GM10248 (cell line): ENCODE measurements at regions not wholly inside any gene's neighbourhood (a gene's known extent, or its start where the extent isn't known, plus 50 kb on each side); places are given as distances from the start of the nearest gene placed in this dataset.

Experiments used
- CTCF ChIA-PET: fragments of 300-600 bp; sonication (Branson Sonifier 250); formaldehyde crosslinking; extraction: SDS; loops from one replicate; lab custom pipeline; 2021; ENCODE audit warnings: antibody characterized with exemption; lab: Yijun Ruan, JAX
- POLR2A ChIA-PET: fragments of 350-650 bp; sonication (Branson Sonifier 250); formaldehyde crosslinking; extraction: SDS; loops from one replicate; lab custom pipeline; 2020; ENCODE audit warnings: antibody characterized with exemption; lab: Yijun Ruan, JAX
- DNase-seq: peaks from one replicate; pipeline ENCODE4 v3.0.0; 2012; ENCODE audit errors: extremely low spot score
- CTCF ChIP-seq: IDR thresholded peaks from 2 replicates; pipeline ENCODE4 v1.5.1; 2012; ENCODE audit warnings: mild to moderate bottlenecking, low read depth; ENCODE audit errors: extremely low read depth, missing control alignments, control extremely low read depth

- POLR2A ChIA-PET = no interaction called here
- TF ChIP-seq CTCF = no peak
- CTCF ChIA-PET = interaction anchor here (1.5 kb wide), 1 partner anchor 19 kb away, joined by 5 read pairs; no protein-coding TSS in a partner anchor
- no peak for DNase-seq
Measured at GRCh38 chr20:48336597-48336996, 491.2 kb downstream of the PREX1 start.

- DNase-seq = no peak
- no peak for TF ChIP-seq CTCF
- ChIA-PET POLR2A (no interaction called here), CTCF (interaction anchor here (1.3 to 1.5 kb wide), 2 partner anchors 18 to 285 kb away, joined by 3 to 5 read pairs; no protein-coding TSS in a partner anchor)
Measured at GRCh38 chr20:48335308-48336050, 492.3 kb downstream of the PREX1 start.

GRCh38 chr20:48333707-48334106, 494.1 kb downstream of the PREX1 start:
- no peak for DNase-seq
- POLR2A ChIA-PET = no interaction called here
- CTCF ChIA-PET = no interaction called here
- TF ChIP-seq CTCF = no peak

GRCh38 chr20:48332555-48332954, 495.2 kb downstream of the PREX1 start:
- CTCF ChIA-PET = interaction anchor here (1.0 to 2.1 kb wide), 3 partner anchors 12 to 288 kb away, joined by 3 to 7 read pairs (median 5); no protein-coding TSS in a partner anchor
- no peak for TF ChIP-seq CTCF
- no peak for DNase-seq
- POLR2A ChIA-PET = no interaction called here

- ChIA-PET POLR2A (no interaction called here), CTCF (interaction anchor here (0.9 to 2.1 kb wide), 4 partner anchors 12 to 289 kb away, joined by 3 to 7 read pairs (median 4); no protein-coding TSS in a partner anchor)
- no peak for TF ChIP-seq CTCF
- no peak for DNase-seq
Measured at GRCh38 chr20:48331518-48332286, 496.1 kb downstream of the PREX1 start.
